Large intestine (tissue), 3 donors: ENCODE measurements at regions not wholly inside any gene's neighbourhood (a gene's known extent, or its start where the extent isn't known, plus 50 kb on each side); places are given as distances from the start of the nearest gene placed in this dataset.

ENCODE experiments used
- DNase-seq, 2 donors: peaks; one replicate each; pipeline versions ENCODE4 v3.0.0 to v3.0.0-alpha.2; 2013
- H3K27ac ChIP-seq: one replicate; pipeline ENCODE4 v1.5.1; 2013; ENCODE audit warnings: low read length
- H3K27me3 ChIP-seq: 2 replicates; pipeline ENCODE4 v1.6.1; 2013; ENCODE audit warnings: low read length; ENCODE audit not compliant: control insufficient read depth, insufficient read depth
- H3K36me3 ChIP-seq: 2 replicates; pipeline ENCODE4 v1.6.1; 2013; ENCODE audit warnings: low read length; ENCODE audit not compliant: control insufficient read depth, insufficient read depth
- H3K4me1 ChIP-seq: one replicate; pipeline ENCODE4 v1.6.1; 2013; ENCODE audit warnings: low read length; ENCODE audit not compliant: control insufficient read depth, insufficient read depth
- H3K4me3 ChIP-seq: one replicate; pipeline ENCODE4 v1.5.1; 2013; ENCODE audit warnings: low read length
- H3K9me3 ChIP-seq: one replicate; pipeline ENCODE4 v1.6.1; 2013; ENCODE audit warnings: mild to moderate bottlenecking, low read depth, low read length, moderate library complexity; ENCODE audit not compliant: control insufficient read depth
- WGBS: methylation state at CpG from one replicate; pipeline ENCODE4 v1.1.5; 2013; ENCODE audit warnings: low lambda C conversion rate; ENCODE audit not compliant: insufficient coverage; 5-methylcytosine and 5-hydroxymethylcytosine counted together

DNA sequence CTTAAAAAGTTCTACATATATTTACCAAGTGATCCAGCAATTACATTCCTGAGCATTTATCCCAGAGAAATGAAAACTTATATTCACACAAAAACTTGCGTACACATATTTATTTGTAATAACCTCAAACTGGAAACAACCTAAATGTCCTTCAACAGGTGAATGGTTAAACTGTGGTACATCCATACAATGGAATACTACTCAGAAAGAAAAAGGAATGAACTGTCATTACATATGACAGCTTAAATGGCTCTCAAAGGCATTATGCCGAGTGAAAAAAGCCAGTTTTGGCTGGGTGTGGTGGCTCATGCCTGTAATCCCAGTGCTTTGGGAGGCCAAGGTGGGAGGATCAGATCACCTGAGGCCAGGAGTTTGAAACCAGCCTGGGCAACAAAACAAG lies 79.1 kb upstream of the DYNC1I2 start:
- no peak overlapping the region for H3K27ac ChIP-seq
- H3K9me3 ChIP-seq: no peaks in the 10 kb centered on the region
- H3K36me3 ChIP-seq: no peaks in the 10 kb centered on the region
- peaks cover 6% of the 10 kb centered on the region for H3K27me3 ChIP-seq
- DNase-seq: no peak
- no CpG with 5 or more reads among the region's 2 CpGs for WGBS
- no peak overlapping the region for H3K4me3 ChIP-seq
- H3K4me1 ChIP-seq: no peaks in the 10 kb centered on the region

DNA sequence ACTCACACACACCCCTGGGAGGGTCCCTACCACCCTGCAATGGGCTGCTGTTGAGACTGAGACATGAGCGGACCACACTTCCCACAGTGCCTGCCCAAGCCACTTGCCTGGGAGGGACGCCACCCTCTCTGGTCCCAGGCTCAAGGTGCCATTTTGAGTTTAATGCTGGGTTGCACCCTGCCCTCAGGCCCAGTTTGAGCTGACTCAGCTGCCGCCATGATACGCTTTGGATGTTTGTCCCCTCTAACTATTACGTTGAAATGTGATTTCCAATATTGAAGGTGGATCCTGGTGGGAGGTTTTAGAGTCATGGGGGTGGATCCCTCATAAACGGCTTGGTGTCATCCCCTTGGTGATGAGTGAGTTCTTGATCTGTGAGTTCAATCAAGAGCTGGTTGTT lies 76.4 kb upstream of the DYNC1I2 start:
- H3K27me3 ChIP-seq: peaks cover 2% of the 10 kb centered on the region
- WGBS: no CpG with 5 or more reads among the region's 6 CpGs
- DNase-seq: no peak
- H3K4me1 ChIP-seq: no peaks in the 10 kb centered on the region
- H3K9me3 ChIP-seq: no peaks in the 10 kb centered on the region
- no peaks in the 10 kb centered on the region for H3K36me3 ChIP-seq
- no peak overlapping the region for H3K27ac ChIP-seq
- H3K4me3 ChIP-seq: no peak overlapping the region

DNA sequence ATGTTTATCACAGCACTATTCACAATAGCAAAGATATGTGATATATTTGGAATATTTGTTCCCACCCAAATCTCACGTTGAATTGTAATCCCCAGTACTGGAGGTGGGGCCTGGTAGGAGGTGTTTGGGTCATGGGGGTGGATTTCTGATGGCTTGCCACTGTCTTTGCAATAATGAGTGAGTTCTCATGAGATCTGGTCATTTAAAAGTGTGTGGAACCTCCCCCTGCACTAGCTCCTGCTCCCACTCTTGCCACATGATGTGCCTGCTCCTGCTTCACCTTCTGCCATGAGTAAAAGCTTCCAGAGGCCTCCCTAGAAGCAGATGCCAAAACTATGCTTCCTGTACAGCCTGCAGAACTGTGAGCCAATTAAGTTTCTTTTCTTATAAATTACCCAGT lies 72.2 kb upstream of the DYNC1I2 start:
- Histone ChIP-seq H3K27ac (no peak overlapping the region), H3K4me1 (no peaks in the 10 kb centered on the region), H3K9me3 (no peaks in the 10 kb centered on the region), H3K27me3 (peaks cover 2% of the 10 kb centered on the region), H3K4me3 (no peak overlapping the region), H3K36me3 (no peaks in the 10 kb centered on the region)
- no CpG with 5 or more reads among the region's 1 CpG for WGBS
- no peak for DNase-seq

DNA sequence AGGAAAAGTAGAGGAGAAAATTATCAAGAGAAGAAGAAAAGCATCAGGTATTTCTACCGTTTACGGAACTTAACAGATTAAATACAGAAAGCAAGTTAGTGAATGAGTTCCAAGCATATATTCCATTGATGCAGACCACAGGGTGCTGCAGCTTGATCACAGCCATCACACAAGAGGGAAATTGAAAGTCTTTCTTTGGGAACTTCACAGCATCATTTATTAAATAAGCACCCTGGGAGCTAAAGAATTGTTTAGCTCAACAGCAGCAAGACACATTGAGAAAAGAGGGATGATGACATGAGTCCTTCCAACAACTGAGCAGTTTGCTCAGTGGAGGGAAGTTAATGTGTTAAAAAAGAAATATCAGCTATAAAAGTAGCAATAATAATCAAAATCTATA lies 69.3 kb upstream of the DYNC1I2 start:
- no peak overlapping the region for H3K27ac ChIP-seq
- no peak for DNase-seq
- WGBS: no CpG with 5 or more reads among the region's 2 CpGs
- no peaks in the 10 kb centered on the region for H3K27me3 ChIP-seq
- H3K4me3 ChIP-seq: no peak overlapping the region
- no peaks in the 10 kb centered on the region for H3K4me1 ChIP-seq
- H3K9me3 ChIP-seq: no peaks in the 10 kb centered on the region
- H3K36me3 ChIP-seq: no peaks in the 10 kb centered on the region

DNA sequence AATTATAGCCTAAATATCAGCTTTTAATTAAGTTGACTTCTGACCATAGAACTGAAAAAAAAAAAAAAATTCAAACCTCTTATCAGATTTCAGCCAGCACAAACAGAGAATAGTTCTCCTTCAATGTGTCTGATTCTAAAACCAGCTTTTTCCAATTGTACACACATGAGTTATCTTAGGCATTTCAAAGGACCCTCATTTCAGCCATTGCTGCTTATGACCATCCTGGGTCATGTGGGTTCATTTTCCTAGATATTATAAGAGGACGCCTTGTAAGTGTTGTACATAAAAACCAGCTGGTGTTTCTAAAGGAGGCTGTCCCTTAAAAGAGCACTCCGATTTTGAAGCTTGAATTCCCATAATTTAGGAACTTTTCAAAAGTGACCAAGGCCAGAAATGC lies 62.3 kb upstream of the DYNC1I2 start:
- Histone ChIP-seq H3K4me3 (no peak overlapping the region), H3K27me3 (no peaks in the 10 kb centered on the region), H3K27ac (no peak overlapping the region), H3K36me3 (no peaks in the 10 kb centered on the region), H3K4me1 (no peaks in the 10 kb centered on the region), H3K9me3 (peaks cover 14% of the 10 kb centered on the region)
- WGBS: 60% methylated on average over 1 of the region's 2 CpGs
- DNase-seq: no peak

DNA sequence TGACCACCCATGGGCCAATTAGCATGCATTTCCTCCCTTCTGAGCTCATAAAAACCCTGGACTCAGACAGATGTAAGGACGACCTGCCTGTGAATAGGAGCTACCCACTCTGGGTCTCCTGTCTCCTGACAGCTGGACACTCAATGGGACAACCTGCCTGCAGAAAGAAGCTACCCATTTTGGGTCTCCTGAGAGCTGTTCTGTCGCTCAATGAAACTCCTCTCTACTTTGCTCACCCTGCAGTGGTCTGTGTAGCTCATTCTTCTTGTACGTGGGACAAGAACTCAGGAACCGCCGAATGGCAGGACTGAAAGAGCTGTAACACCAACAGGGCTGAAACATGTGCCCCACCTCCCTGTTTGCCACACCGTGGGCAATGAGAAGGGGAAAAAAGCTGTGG lies 60.3 kb upstream of the DYNC1I2 start:
- no peak overlapping the region for H3K4me3 ChIP-seq
- H3K36me3 ChIP-seq: no peaks in the 10 kb centered on the region
- peaks cover 26% of the 10 kb centered on the region for H3K9me3 ChIP-seq
- no peaks in the 10 kb centered on the region for H3K27me3 ChIP-seq
- H3K4me1 ChIP-seq: no peaks in the 10 kb centered on the region
- WGBS: no CpG with 5 or more reads among the region's 6 CpGs
- no peak for DNase-seq
- no peak overlapping the region for H3K27ac ChIP-seq

DNA sequence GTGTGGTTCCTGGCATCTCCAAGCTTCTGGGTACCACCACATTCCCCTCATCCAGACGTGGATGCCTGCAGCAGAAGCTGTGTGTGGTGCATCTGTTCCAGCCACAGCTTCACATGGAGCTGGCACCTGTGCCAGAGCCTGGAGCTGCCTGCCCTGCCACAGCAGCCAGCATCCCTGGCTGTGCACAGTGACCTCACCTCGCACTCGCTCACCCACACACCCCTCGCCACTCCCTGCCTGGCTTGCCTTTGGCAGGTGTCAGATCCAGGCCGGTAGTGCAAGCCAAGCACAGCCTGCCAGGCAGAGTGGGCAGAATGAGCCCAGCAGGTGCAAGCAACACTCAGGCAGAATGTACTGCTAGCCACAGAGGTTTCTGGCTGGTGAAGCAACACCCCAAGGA lies 59.9 kb upstream of the DYNC1I2 start:
- no CpG with 5 or more reads among the region's 5 CpGs for WGBS
- DNase-seq: no peak
- Histone ChIP-seq H3K36me3 (no peaks in the 10 kb centered on the region), H3K4me3 (no peak overlapping the region), H3K27ac (no peak overlapping the region), H3K27me3 (no peaks in the 10 kb centered on the region), H3K4me1 (no peaks in the 10 kb centered on the region), H3K9me3 (peaks cover 31% of the 10 kb centered on the region)

DNA sequence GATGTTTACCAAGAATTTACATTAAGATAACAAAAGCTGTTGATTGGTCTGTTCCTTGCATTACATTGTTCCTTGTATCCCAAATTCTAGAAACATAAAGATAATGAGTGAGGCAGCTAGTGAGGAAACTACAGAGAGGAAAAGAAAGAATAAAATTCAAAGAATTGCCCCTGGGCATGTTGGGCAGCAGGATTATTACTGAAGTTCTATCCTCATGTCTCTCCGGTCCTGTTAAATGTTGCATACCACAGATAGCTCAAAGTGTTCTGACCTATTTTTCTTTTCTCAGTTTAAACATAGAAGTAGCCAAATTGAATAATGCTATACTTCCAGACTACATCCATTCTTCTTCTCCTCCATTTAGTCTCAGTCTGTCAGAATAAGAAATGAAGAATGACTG lies 58.2 kb upstream of the DYNC1I2 start:
- peaks cover 32% of the 10 kb centered on the region for H3K9me3 ChIP-seq

DNA sequence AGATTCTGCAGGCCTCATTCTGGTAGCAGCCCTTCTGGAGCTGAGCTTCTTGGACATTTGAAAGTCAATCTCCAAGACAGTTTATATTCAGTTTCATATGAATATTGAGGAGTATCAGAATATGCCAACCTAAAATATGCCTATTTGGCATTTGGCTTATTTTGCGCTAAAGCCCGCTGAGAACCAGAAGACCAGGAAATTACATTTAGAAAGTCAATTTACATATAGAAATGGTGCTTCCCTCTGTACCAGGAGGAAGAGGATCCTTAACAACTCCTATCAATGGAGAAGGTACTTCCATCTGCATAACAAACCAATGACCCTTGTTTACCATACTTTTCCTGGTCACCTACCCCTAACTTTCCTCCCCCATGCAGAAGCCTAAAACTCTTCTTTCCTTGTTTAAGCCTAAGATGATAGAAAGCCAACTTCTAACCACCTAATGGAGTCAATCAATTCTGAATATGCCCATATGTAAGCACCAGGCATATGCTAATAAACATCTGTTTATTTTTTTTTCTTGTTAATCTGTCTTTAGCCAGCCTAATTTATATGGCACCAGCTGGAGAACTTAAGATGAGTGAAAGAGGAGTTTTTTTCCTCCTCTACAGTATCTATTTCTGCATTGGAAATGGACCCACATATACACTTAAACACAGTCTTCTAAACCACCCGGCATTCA lies 57.0 kb upstream of the DYNC1I2 start:
- DNase-seq: no peak

More for the DNA sequence above, 58.2 kb upstream of the DYNC1I2 start:
- no CpG with 5 or more reads among the region's 1 CpG for WGBS
- no peak overlapping the region for H3K4me3 ChIP-seq
- no peak for DNase-seq
- H3K4me1 ChIP-seq: no peaks in the 10 kb centered on the region
- no peaks in the 10 kb centered on the region for H3K36me3 ChIP-seq
- H3K27ac ChIP-seq: no peak overlapping the region
- H3K27me3 ChIP-seq: no peaks in the 10 kb centered on the region

DNA sequence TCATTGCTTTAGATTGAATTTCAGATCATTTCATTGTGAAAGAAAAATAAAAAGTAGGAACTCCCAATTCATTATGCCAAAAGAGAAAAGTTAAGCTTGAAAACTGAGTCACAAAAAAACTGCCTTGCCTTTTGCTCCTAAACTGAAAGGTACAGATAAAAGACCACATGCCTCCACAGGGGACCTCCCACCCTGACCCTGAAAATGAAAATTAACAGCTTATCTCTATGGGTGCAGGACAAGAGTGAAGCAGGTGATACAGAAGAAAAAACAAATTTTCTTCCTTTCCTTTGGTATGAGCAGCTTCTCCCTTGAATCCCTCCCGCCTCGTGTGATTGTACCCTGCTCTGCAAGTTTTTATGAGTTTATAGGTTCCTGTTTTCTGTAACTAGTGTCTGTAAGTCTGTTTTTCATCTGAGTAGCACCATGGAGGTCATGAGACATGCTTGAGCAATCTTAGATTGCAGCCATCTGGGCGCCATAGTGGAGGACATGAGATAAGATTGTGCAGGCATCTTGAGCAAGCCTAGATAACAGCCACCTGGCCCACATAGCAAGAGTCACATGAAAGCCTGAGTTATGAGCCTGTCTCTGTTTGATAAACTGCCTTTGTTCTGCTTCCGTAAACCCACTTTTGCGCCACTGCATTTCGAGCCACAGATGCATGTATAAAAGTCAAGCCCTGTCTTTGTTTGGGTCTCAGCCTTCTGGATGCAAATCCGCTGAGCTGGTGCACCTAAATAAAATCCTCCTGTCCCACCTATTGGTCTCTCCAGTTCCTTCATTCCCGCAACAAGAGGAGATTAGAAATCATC lies 56.2 kb upstream of the DYNC1I2 start:
- DNase-seq: peak; percentile 9 to 18
- Histone ChIP-seq H3K4me3 (no peak overlapping the region), H3K9me3 (peaks cover 32% of the 10 kb centered on the region), H3K27ac (no peak overlapping the region), H3K27me3 (no peaks in the 10 kb centered on the region), H3K36me3 (no peaks in the 10 kb centered on the region), H3K4me1 (no peaks in the 10 kb centered on the region)
- 80% methylated on average over 1 of the region's 8 CpGs for WGBS

More for the DNA sequence above, 57.0 kb upstream of the DYNC1I2 start:
- Histone ChIP-seq H3K9me3 (peaks cover 32% of the 10 kb centered on the region), H3K4me3 (no peak overlapping the region), H3K27ac (no peak overlapping the region), H3K27me3 (no peaks in the 10 kb centered on the region), H3K4me1 (no peaks in the 10 kb centered on the region), H3K36me3 (no peaks in the 10 kb centered on the region)
- WGBS: 100% methylated on average over 2 of the region's 3 CpGs
